H1 (cell line): ENCODE measurements at regions not wholly inside any gene's neighbourhood (a gene's known extent, or its start where the extent isn't known, plus 50 kb on each side); places are given as distances from the start of the nearest gene placed in this dataset.

Experiments
- CTCF ChIA-PET: fragments of 300-600 bp; sonication (Branson Sonifier 250); formaldehyde crosslinking; loops from one replicate; lab custom pipeline; 2021; ENCODE audit not compliant: partially characterized antibody; lab: Charles Lee
- POLR2A ChIA-PET: fragments of 300-600 bp; sonication (Branson Sonifier 250); formaldehyde crosslinking; loops from one replicate; lab custom pipeline; 2021; ENCODE audit warnings: inconsistent platforms; ENCODE audit not compliant: partially characterized antibody; lab: Charles Lee
- DNase-seq, 2 experiments: peaks; one replicate each; pipeline versions ENCODE4 v3.0.0 to v3.0.0-alpha.2; 2010 to 2022; ENCODE audit warnings: low spot score in 2 of 2, low read depth in 1 of 2, mixed read lengths in 1 of 2
- FAIRE-seq: peaks from 2 replicates; lab custom pipeline; 2011; peaks lifted over from hg19 to GRCh38; lab: Jason Lieb, UNC
- H2AFZ ChIP-seq: 2 replicates; pipeline ENCODE4 v1.8.1; 2012; ENCODE audit warnings: low read length, inconsistent platforms
- H2AK5ac ChIP-seq: 2 replicates; pipeline ENCODE4 v1.6.1; 2013; ENCODE audit warnings: low read depth, low read length
- H2BK120ac ChIP-seq: replicated peaks from 2 replicates; pipeline ENCODE3; 2013; ENCODE audit warnings: low read depth, low read length, inconsistent platforms
- H2BK12ac ChIP-seq: 2 replicates; pipeline ENCODE4 v1.6.1; 2013; ENCODE audit warnings: low read depth, low read length
- H2BK15ac ChIP-seq: 2 replicates; pipeline ENCODE4 v1.6.1; 2013; ENCODE audit warnings: low read length
- H2BK20ac ChIP-seq: 2 replicates; pipeline ENCODE4 v1.6.1; 2013; ENCODE audit warnings: low read length
- H2BK5ac ChIP-seq: 2 replicates; pipeline ENCODE4 v1.6.1; 2013; ENCODE audit warnings: low read depth, low read length
- H3K14ac ChIP-seq: 2 replicates; pipeline ENCODE4 v1.6.1; 2013; ENCODE audit warnings: inconsistent platforms; ENCODE audit not compliant: insufficient read length
- H3K18ac ChIP-seq: 2 replicates; pipeline ENCODE4 v1.6.1; 2013; ENCODE audit warnings: low read length; ENCODE audit errors: extremely low read depth
- H3K23ac ChIP-seq: 2 replicates; pipeline ENCODE4 v1.6.1; 2013; ENCODE audit warnings: inconsistent platforms; ENCODE audit not compliant: insufficient read length
- H3K23me2 ChIP-seq: 2 replicates; pipeline ENCODE4 v1.6.1; 2013; ENCODE audit warnings: low read depth, low read length
- H3K27ac ChIP-seq: 2 replicates; pipeline ENCODE4 v1.6.1; 2011; ENCODE audit warnings: low read depth, low read length, inconsistent platforms
- H3K27me3 ChIP-seq, 4 experiments: replicated peaks in 1 of 4; 1 replicate in 1 of 4; 2 replicates in 3 of 4; pipeline versions ENCODE4 v1.6.1 to v1.8.1; 2011 to 2013; ENCODE audit warnings: low read length in 3 of 4, mild to moderate bottlenecking in 3 of 4, inconsistent platforms in 2 of 4, mixed read lengths in 2 of 4, moderate library complexity in 1 of 4; ENCODE audit not compliant: control insufficient read depth in 3 of 4, insufficient read depth in 3 of 4; ENCODE audit errors: extremely low read depth in 1 of 4
- H3K36me3 ChIP-seq, 4 experiments: 2 replicates each; pipeline versions ENCODE4 v1.6.1 to v1.8.1; 2011 to 2013; ENCODE audit warnings: mild to moderate bottlenecking in 4 of 4, low read length in 3 of 4, moderate library complexity in 2 of 4, control low read depth in 1 of 4, inconsistent platforms in 1 of 4; ENCODE audit not compliant: insufficient read depth in 4 of 4, control insufficient read depth in 2 of 4
- H3K4ac ChIP-seq: replicated peaks from 2 replicates; pipeline ENCODE3; 2013; ENCODE audit warnings: low read length, low read depth, mixed read lengths, inconsistent platforms; ENCODE audit not compliant: insufficient read length
- H3K4me1 ChIP-seq, 4 experiments: replicated peaks in 1 of 4; 1 replicate in 1 of 4; 2 replicates in 3 of 4; pipeline versions ENCODE4 v1.6.1 to v1.8.1; 2011 to 2013; ENCODE audit warnings: low read length in 3 of 4, inconsistent platforms in 2 of 4, mixed read lengths in 1 of 4; ENCODE audit not compliant: insufficient read depth in 4 of 4, control insufficient read depth in 3 of 4
- H3K4me2 ChIP-seq, 2 experiments: 2 replicates each; pipeline versions ENCODE4 v1.6.1 to v1.8.1; 2011 to 2013; ENCODE audit warnings: low read depth in 2 of 2, low read length in 2 of 2, control low read depth in 1 of 2, inconsistent platforms in 1 of 2, mild to moderate bottlenecking in 1 of 2; ENCODE audit not compliant: insufficient read depth in 1 of 2
- H3K4me3 ChIP-seq, 4 experiments: fragments of 200-600, 300-600 bp in 1 of 4; sonication (generic), shearing (Covaris generic), sonication (Bioruptor Twin) in 1 of 4; 2 replicates each; pipeline versions ENCODE4 v1.5.1 to v1.8.1; 2011 to 2016; ENCODE audit warnings: low read length in 4 of 4, low read depth in 3 of 4, control low read depth in 2 of 4, inconsistent platforms in 2 of 4, mild to moderate bottlenecking in 2 of 4, mixed read lengths in 1 of 4, moderate library complexity in 1 of 4; ENCODE audit not compliant: insufficient read depth in 2 of 4; ENCODE audit errors: extremely low read depth in 1 of 4
- H3K56ac ChIP-seq: replicated peaks from 2 replicates; pipeline ENCODE3; 2013; ENCODE audit warnings: low read depth, mild to moderate bottlenecking, mixed read lengths, low read length, inconsistent platforms; ENCODE audit not compliant: insufficient read length
- H3K79me1 ChIP-seq: 2 replicates; pipeline ENCODE4 v1.6.1; 2013; ENCODE audit warnings: low read depth, low read length, control low read depth
- H3K79me2 ChIP-seq, 2 experiments: 2 replicates each; pipeline versions ENCODE4 v1.6.1 to v1.8.1; 2012 to 2013; ENCODE audit warnings: low read length in 2 of 2, mild to moderate bottlenecking in 2 of 2, inconsistent platforms in 1 of 2; ENCODE audit not compliant: insufficient read depth in 2 of 2, control insufficient read depth in 1 of 2
- H3K9ac ChIP-seq, 4 experiments: replicated peaks in 1 of 4; 1 replicate in 1 of 4; 2 replicates in 3 of 4; pipeline versions ENCODE4 v1.6.1 to v1.8.1; 2011 to 2013; ENCODE audit warnings: low read depth in 3 of 4, low read length in 3 of 4, control low read depth in 2 of 4, mild to moderate bottlenecking in 2 of 4, moderate library complexity in 2 of 4, inconsistent platforms in 1 of 4; ENCODE audit errors: extremely low read depth in 1 of 4
- H3K9me3 ChIP-seq, 2 experiments: 2 replicates each; pipeline versions ENCODE4 v1.6.1 to v1.8.1; 2012 to 2013; ENCODE audit warnings: mild to moderate bottlenecking in 2 of 2, moderate library complexity in 2 of 2, control low read depth in 1 of 2, inconsistent platforms in 1 of 2, low read depth in 1 of 2, low read length in 1 of 2, mixed read lengths in 1 of 2; ENCODE audit not compliant: insufficient read depth in 2 of 2
- H4K20me1 ChIP-seq, 2 experiments: replicated peaks in 1 of 2; 2 replicates each; pipeline versions ENCODE3 to v1.8.1; 2011 to 2013; ENCODE audit warnings: inconsistent platforms in 2 of 2, low read length in 2 of 2, mild to moderate bottlenecking in 1 of 2; ENCODE audit not compliant: insufficient read depth in 2 of 2, control insufficient read depth in 1 of 2
- H4K5ac ChIP-seq: 2 replicates; pipeline ENCODE4 v1.6.1; 2013; ENCODE audit warnings: low read length, low read depth, mixed read lengths, inconsistent platforms; ENCODE audit not compliant: insufficient read length
- H4K8ac ChIP-seq: 2 replicates; pipeline ENCODE4 v1.8.0; 2013; ENCODE audit warnings: mild to moderate bottlenecking, moderate library complexity, low read length, inconsistent platforms; ENCODE audit not compliant: insufficient read depth; ENCODE audit errors: extremely low read depth
- H4K91ac ChIP-seq: replicated peaks from 2 replicates; pipeline ENCODE3; 2013; ENCODE audit warnings: low read length, mixed read lengths, inconsistent platforms; ENCODE audit not compliant: insufficient read length
- BACH1 ChIP-seq: IDR thresholded peaks from 2 replicates; pipeline ENCODE4 v1.6.1; 2012; ENCODE audit warnings: low read length, improper control_type of control experiment
- BRCA1 ChIP-seq: IDR thresholded peaks from 2 replicates; pipeline ENCODE4 v1.6.1; 2012; ENCODE audit warnings: low read depth, low read length, improper control_type of control experiment
- CEBPB ChIP-seq: IDR thresholded peaks from 2 replicates; pipeline ENCODE4 v1.6.1; 2012; ENCODE audit warnings: low read depth, low read length
- RXRA ChIP-seq: IDR thresholded peaks from 2 replicates; pipeline ENCODE4 v1.6.1; 2011; ENCODE audit warnings: low read depth, mild to moderate bottlenecking, low read length, moderate library complexity; ENCODE audit not compliant: insufficient read depth
- TAF1 ChIP-seq: IDR thresholded peaks from 2 replicates; pipeline ENCODE4 v1.6.1; 2011; ENCODE audit warnings: mild to moderate bottlenecking, low read depth, low read length
- WGBS, 2 experiments: shearing (Covaris generic) in 1 of 2; methylation state at CpG; one replicate each; pipeline versions ENCODE4 v1.1.6 to v1.1.7; 2013 to 2015; ENCODE audit warnings: low lambda C conversion rate in 2 of 2, mixed read lengths in 2 of 2, inconsistent platforms in 1 of 2, low coverage in 1 of 2, missing lambda C conversion rate in 1 of 2; ENCODE audit not compliant: insufficient replicate concordance in 2 of 2, insufficient coverage in 1 of 2, insufficient read length in 1 of 2; ENCODE audit errors: extremely low coverage in 1 of 2, missing lambda C conversion rate in 1 of 2; 5-methylcytosine and 5-hydroxymethylcytosine counted together

- Histone ChIP-seq H3K79me1 (no peaks in the 10 kb centered on the region), H3K4ac (no peak overlapping the region), H3K4me3 (no peak overlapping the region), H2BK12ac (no peak overlapping the region), H3K36me3 (no peaks in the 10 kb centered on the region), H3K23ac (no peak overlapping the region), H3K79me2 (no peaks in the 10 kb centered on the region), H4K91ac (no peak overlapping the region), H4K20me1 (no peaks in the 10 kb centered on the region), H3K4me1 (peaks cover 0 to 7% (median 5%) of the 10 kb centered on the region in 4 experiments; a peak in 3 of 7 replicates), H3K9me3 (no peaks in the 10 kb centered on the region), H3K4me2 (no peak overlapping the region; a peak in 1 of 4 replicates), H2AFZ (no peak overlapping the region), H2BK120ac (no peak overlapping the region), H4K8ac (no peak overlapping the region), H3K14ac (no peak overlapping the region), H3K23me2 (no peaks in the 10 kb centered on the region), H4K5ac (no peak overlapping the region), H2BK20ac (no peak overlapping the region), H3K9ac (no peak overlapping the region), H2AK5ac (no peak overlapping the region), H3K27ac (no peak overlapping the region), H3K56ac (no peak overlapping the region), H3K18ac (no peak overlapping the region), H3K27me3 (no peaks in the 10 kb centered on the region), H2BK15ac (no peak overlapping the region), H2BK5ac (no peak overlapping the region)
- FAIRE-seq, result no peak
- 64% methylated on average over 1 of the region's 1 CpG; no CpG with 5 or more reads in 1 of the 2 experiments for WGBS, 2 experiments
- DNase-seq, result no peak
- ChIA-PET CTCF (interaction anchor here (0.9 kb wide), 1 partner anchor 12 kb away, joined by 5 read pairs; no protein-coding TSS in a partner anchor), POLR2A (no interaction called here)
- TF ChIP-seq CEBPB (no peak), BRCA1 (no peak), BACH1 (no peak), RXRA (no peak), TAF1 (no peak)
These were observed 108.8 kb upstream of the FRY start for GRCh38 chr13:31922724-31923123.
